ENCODE measurements at regions not wholly inside any gene's neighbourhood (a gene's known extent, or its start where the extent isn't known, plus 50 kb on each side); places are given as distances from the start of the nearest gene placed in this dataset.

GRCh38 chr3:110810356-110810755 is 261.3 kb upstream of the NECTIN3 start:
- ATAC-seq (no peak), DNase-seq (ENCODE audit: low read depth, low spot score) (no peak), FAIRE-seq (no peak)
- no peaks in the 10 kb centered on the region for H3K9me3 ChIP-seq (replicated peaks; ENCODE audit: control insufficient read depth, insufficient read depth, low read length)
- H3K79me2 ChIP-seq (ENCODE audit: control insufficient read depth, insufficient read depth, low read length): no peaks in the 10 kb centered on the region
- H2AFZ ChIP-seq (ENCODE audit: control insufficient read depth, low read depth, low read length): no peak overlapping the region
- no peak overlapping the region for H3K4me2 ChIP-seq (ENCODE audit: control insufficient read depth, insufficient read depth)
- SMC1A ChIA-PET (ENCODE audit: uncharacterized antibody, unreplicated experiment): interaction anchor here (1.8 kb wide), 1 partner anchor 10 kb away, joined by 4 read pairs; no protein-coding TSS in a partner anchor
- H3K36me3 ChIP-seq (ENCODE audit: control insufficient read depth in 2 of 2, insufficient read depth in 2 of 2, low read length in 1 of 2): no peaks in the 10 kb centered on the region
- H3K4me3 ChIP-seq: no peak overlapping the region
- H3K27ac ChIP-seq (ENCODE audit: control insufficient read depth, insufficient read depth): no peak overlapping the region
- RAD21 ChIA-PET (ENCODE audit: unreplicated experiment): no interaction called here
- WGBS (ENCODE audit: insufficient coverage, insufficient replicate concordance, low lambda C conversion rate, missing lambda C conversion rate): 5% methylated on average over 1 of the region's 1 CpG
- intact Hi-C loops (cut with micrococcal nuclease; ENCODE audit: unreplicated experiment): no loop called here
- in situ Hi-C loops (cut with MboI): no loop called here
- POLR2A ChIA-PET: no interaction called here
- no peak overlapping the region for H3K9ac ChIP-seq (ENCODE audit: control insufficient read depth, insufficient read depth, low read length)
- BruUV-seq (replicated peaks): no TSS peak
- TF ChIP-seq STAT3 (IDR thresholded peaks at IDR 0.05; ENCODE audit: low read depth, low read length): no peak
- no peak for TF ChIP-seq E4F1 (IDR thresholded peaks at IDR 0.05; ENCODE audit: borderline replicate concordance, partially characterized antibody)
- no peak for TF ChIP-seq KDM1A (IDR thresholded peaks at IDR 0.05; ENCODE audit: borderline replicate concordance)
- TF ChIP-seq BRCA1 (IDR thresholded peaks at IDR 0.05; ENCODE audit: low read depth, low read length): no peak
- TF ChIP-seq, protein P1, sequence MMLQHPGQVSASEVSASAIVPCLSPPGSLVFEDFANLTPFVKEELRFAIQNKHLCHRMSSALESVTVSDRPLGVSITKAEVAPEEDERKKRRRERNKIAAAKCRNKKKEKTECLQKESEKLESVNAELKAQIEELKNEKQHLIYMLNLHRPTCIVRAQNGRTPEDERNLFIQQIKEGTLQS (IDR thresholded peaks at IDR 0.05; ENCODE audit: borderline replicate concordance, extremely low read depth, low read depth, low read length): no peak
- TF ChIP-seq RAD21 (IDR thresholded peaks at IDR 0.05; ENCODE audit: insufficient read depth, low read depth, low read length): no peak
- no peak for TF ChIP-seq CBX3 (IDR thresholded peaks at IDR 0.05; ENCODE audit: borderline replicate concordance, low read depth)
- no peak for TF ChIP-seq BCL11A (IDR thresholded peaks at IDR 0.05; ENCODE audit: low read depth, low read length)
- no peak for TF ChIP-seq RAD51 (IDR thresholded peaks at IDR 0.05)
- TF ChIP-seq, protein P2, sequence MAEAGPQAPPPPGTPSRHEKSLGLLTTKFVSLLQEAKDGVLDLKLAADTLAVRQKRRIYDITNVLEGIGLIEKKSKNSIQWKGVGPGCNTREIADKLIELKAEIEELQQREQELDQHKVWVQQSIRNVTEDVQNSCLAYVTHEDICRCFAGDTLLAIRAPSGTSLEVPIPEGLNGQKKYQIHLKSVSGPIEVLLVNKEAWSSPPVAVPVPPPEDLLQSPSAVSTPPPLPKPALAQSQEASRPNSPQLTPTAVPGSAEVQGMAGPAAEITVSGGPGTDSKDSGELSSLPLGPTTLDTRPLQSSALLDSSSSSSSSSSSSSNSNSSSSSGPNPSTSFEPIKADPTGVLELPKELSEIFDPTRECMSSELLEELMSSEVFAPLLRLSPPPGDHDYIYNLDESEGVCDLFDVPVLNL (IDR thresholded peaks at IDR 0.05; ENCODE audit: low read depth, low read length): no peak
- no peak for TF ChIP-seq HDAC6 (IDR thresholded peaks at IDR 0.05; ENCODE audit: unreplicated experiment)
- H3K27me3 ChIP-seq (replicated peaks in 1 of 2; ENCODE audit: control insufficient read depth in 2 of 2, insufficient read depth in 2 of 2, low read length in 1 of 2): no peaks in the 10 kb centered on the region; a peak in 1 of 4 replicates
- CTCF ChIA-PET: interaction anchor here (0.6 kb wide), 1 partner anchor 74 kb away, joined by 4 read pairs; no protein-coding TSS in a partner anchor
- H3K4me1 ChIP-seq (ENCODE audit: control insufficient read depth, insufficient read depth, low read length): no peaks in the 10 kb centered on the region
- H4K20me1 ChIP-seq (ENCODE audit: control insufficient read depth, insufficient read depth): no peaks in the 10 kb centered on the region

Data from GM12878 (cell line).